Panc1 (cell line): ENCODE measurements at regions not wholly inside any gene's neighbourhood (a gene's known extent, or its start where the extent isn't known, plus 50 kb on each side); places are given as distances from the start of the nearest gene placed in this dataset.

Source experiments
- ATAC-seq: fragments of 200-7000 bp; cut with Tn5 transposase; 2 replicates; pipeline ENCODE4 v1.9.1; 2020; ENCODE audit warnings: mild to moderate bottlenecking, moderate library complexity
- BruUV-seq: library from RNA; stranded (reverse); fragments of 400-500 nt; replicated peaks from 2 replicates; lab custom pipeline; 2021; lab: Mats Ljungman, UMichigan
- CTCF ChIA-PET: fragments of 300-600 bp; sonication (Branson Sonifier 250); formaldehyde crosslinking; loops from one replicate; lab custom pipeline; 2022; ENCODE audit warnings: antibody characterized with exemption; lab: Charles Lee
- POLR2A ChIA-PET: fragments of 300-600 bp; sonication (Branson Sonifier 250); formaldehyde crosslinking; loops from one replicate; lab custom pipeline; 2022; ENCODE audit warnings: antibody characterized with exemption; lab: Charles Lee
- DNase-seq: peaks from one replicate; pipeline ENCODE4 v3.0.0-alpha.2; 2010; ENCODE audit warnings: low read depth, low spot score
- H3K27ac ChIP-seq: 2 replicates; pipeline ENCODE4 v1.5.1; 2011; ENCODE audit warnings: mild to moderate bottlenecking, low read length, inconsistent platforms
- H3K27me3 ChIP-seq: fragments of 200-500 bp; sonication (Bioruptor generic); 2 replicates; pipeline ENCODE4 v1.6.0; 2014; ENCODE audit warnings: low read length, inconsistent platforms; ENCODE audit not compliant: control insufficient read depth, insufficient read depth
- H3K36me3 ChIP-seq: fragments of 200-500 bp; sonication (Bioruptor generic); 2 replicates; pipeline ENCODE4 v1.5.1; 2014; ENCODE audit warnings: inconsistent platforms, mild to moderate bottlenecking, low read length, moderate library complexity; ENCODE audit not compliant: control insufficient read depth, insufficient read depth
- H3K4me1 ChIP-seq: 2 replicates; pipeline ENCODE4 v1.5.1; 2011; ENCODE audit warnings: inconsistent platforms, mild to moderate bottlenecking, low read length, moderate library complexity; ENCODE audit not compliant: control insufficient read depth, insufficient read depth
- H3K4me3 ChIP-seq, 2 experiments: 2 replicates each; pipeline ENCODE4 v1.5.1; 2011 to 2012; ENCODE audit warnings: low read depth in 2 of 2, low read length in 2 of 2, mild to moderate bottlenecking in 2 of 2, inconsistent platforms in 1 of 2, moderate library complexity in 1 of 2
- H3K9me3 ChIP-seq: fragments of 200-500 bp; sonication (Bioruptor generic); 2 replicates; pipeline ENCODE4 v1.5.1; 2014; ENCODE audit warnings: low read depth, mild to moderate bottlenecking, inconsistent platforms, low read length, moderate library complexity; ENCODE audit not compliant: control insufficient read depth, insufficient read depth
- CTCF ChIP-seq: fragments of 450-650 bp; IDR thresholded peaks from 2 replicates; pipeline ENCODE4 v1.5.1; 2017; ENCODE audit warnings: mild to moderate bottlenecking
- POLR2AphosphoS5 ChIP-seq: IDR thresholded peaks from 2 replicates; pipeline ENCODE4 v1.6.1; 2012; ENCODE audit warnings: mild to moderate bottlenecking, low read depth, low read length, moderate library complexity
- REST ChIP-seq, 2 experiments: IDR thresholded peaks; 2 replicates each; pipeline ENCODE4 v1.6.1; 2011 to 2012; ENCODE audit warnings: low read depth in 2 of 2, control low read depth in 1 of 2, low read length in 1 of 2, mild to moderate bottlenecking in 1 of 2, moderate library complexity in 1 of 2; ENCODE audit not compliant: insufficient read depth in 1 of 2
- SIN3A ChIP-seq: IDR thresholded peaks from 2 replicates; pipeline ENCODE4 v1.6.1; 2012; ENCODE audit warnings: low read depth, mild to moderate bottlenecking, low read length, moderate library complexity, borderline replicate concordance; ENCODE audit not compliant: insufficient read depth
- TCF7L2 ChIP-seq: IDR thresholded peaks from 2 replicates; pipeline ENCODE4 v1.6.1; 2011; ENCODE audit warnings: mild to moderate bottlenecking, low read depth, low read length, inconsistent platforms
- in situ Hi-C: cut with HindIII; loops from 2 replicates; pipeline ENCODE4 v1.10.0; 2016; ENCODE audit warnings: low sequenced_read_pairs, low pct_unique_long_range_greater_than_20kb
- intact Hi-C: fragments of 100-400 bp; cut with micrococcal nuclease; formaldehyde crosslinking; loops from one replicate; pipeline ENCODE4 v1.10.0; 2022; ENCODE audit not compliant: unreplicated experiment

GRCh38 chr12:71036526-71036925 is 116.0 kb upstream of the PTPRR start:
- Histone ChIP-seq H3K36me3 (no peaks in the 10 kb centered on the region), H3K9me3 (no peaks in the 10 kb centered on the region), H3K27me3 (no peaks in the 10 kb centered on the region), H3K4me1 (no peaks in the 10 kb centered on the region), H3K4me3 (no peak overlapping the region), H3K27ac (no peak overlapping the region)
- ATAC-seq (no peak), DNase-seq (no peak)
- ChIA-PET POLR2A (no interaction called here), CTCF (no interaction called here)
- BruUV-seq: no TSS peak
- in situ Hi-C loops (no loop called here), intact Hi-C loops (no loop called here)
- TF ChIP-seq CTCF (no peak), TCF7L2 (no peak), SIN3A (no peak), POLR2AphosphoS5 (no peak), REST (IDR thresholded peaks at IDR 0.05; ENCODE audit: insufficient read depth in 1 of 2, low read depth in 2 of 2, low read length in 1 of 2) (no peak)

- in situ Hi-C loops: no loop called here
- H3K9me3 ChIP-seq: no peaks in the 10 kb centered on the region
- DNase-seq (no peak), ATAC-seq (no peak)
- intact Hi-C loops: no loop called here
- no peaks in the 10 kb centered on the region for H3K4me1 ChIP-seq
- no peaks in the 10 kb centered on the region for H3K36me3 ChIP-seq
- no TSS peak for BruUV-seq
- TF ChIP-seq REST (IDR thresholded peaks at IDR 0.05; ENCODE audit: insufficient read depth in 1 of 2, low read depth in 2 of 2, low read length in 1 of 2) (no peak), TCF7L2 (no peak), SIN3A (no peak), POLR2AphosphoS5 (no peak), CTCF (no peak)
- H3K27ac ChIP-seq: no peak overlapping the region
- H3K27me3 ChIP-seq: no peaks in the 10 kb centered on the region
- ChIA-PET POLR2A (no interaction called here), CTCF (interaction anchor here (1.4 kb wide), 1 partner anchor 19 kb away, joined by 3 read pairs; no protein-coding TSS in a partner anchor)
- no peak overlapping the region for H3K4me3 ChIP-seq
Observed at GRCh38 chr12:71032933-71033332, 112.4 kb upstream of the PTPRR start.
